Astrocyte (in vitro differentiated cells and primary cell): ENCODE measurements at regions not wholly inside any gene's neighbourhood (a gene's known extent, or its start where the extent isn't known, plus 50 kb on each side); places are given as distances from the start of the nearest gene placed in this dataset.

Experiments
- DNase-seq: peaks from one replicate; pipeline ENCODE4 v3.0.0-alpha.2; 2010; ENCODE audit warnings: low read depth
- FAIRE-seq: peaks from 2 replicates; lab custom pipeline; 2011; peaks lifted over from hg19 to GRCh38; lab: Jason Lieb, UNC
- H2AFZ ChIP-seq: 2 replicates; pipeline ENCODE4 v1.6.0; 2012; ENCODE audit warnings: low read depth, low read length, inconsistent platforms
- H3K27ac ChIP-seq: 2 replicates; pipeline ENCODE4 v1.5.1; 2011; ENCODE audit warnings: low read depth, low read length, inconsistent platforms
- H3K27me3 ChIP-seq: 2 replicates; pipeline ENCODE4 v1.6.0; 2011; ENCODE audit warnings: low read length, inconsistent platforms; ENCODE audit not compliant: insufficient read depth
- H3K36me3 ChIP-seq: 2 replicates; pipeline ENCODE4 v1.5.1; 2011; ENCODE audit warnings: low read length, inconsistent platforms; ENCODE audit not compliant: insufficient read depth
- H3K4me1 ChIP-seq: 2 replicates; pipeline ENCODE4 v1.5.1; 2011; ENCODE audit warnings: low read length, inconsistent platforms; ENCODE audit not compliant: insufficient read depth
- H3K4me2 ChIP-seq: 2 replicates; pipeline ENCODE4 v1.6.0; 2012; ENCODE audit warnings: low read length, inconsistent platforms
- H3K4me3 ChIP-seq: 2 replicates; pipeline ENCODE4 v1.5.1; 2011; ENCODE audit warnings: low read depth, mild to moderate bottlenecking, low read length, inconsistent platforms; ENCODE audit not compliant: insufficient read depth
- H3K79me2 ChIP-seq: 2 replicates; pipeline ENCODE4 v1.6.0; 2012; ENCODE audit warnings: mild to moderate bottlenecking, low read length, inconsistent platforms; ENCODE audit not compliant: insufficient read depth
- H3K9ac ChIP-seq: 2 replicates; pipeline ENCODE4 v1.6.0; 2012; ENCODE audit warnings: mild to moderate bottlenecking, low read length, inconsistent platforms
- H3K9me3 ChIP-seq: 2 replicates; pipeline ENCODE4 v1.5.1; 2012; ENCODE audit warnings: low read depth, mild to moderate bottlenecking, low read length, inconsistent platforms; ENCODE audit not compliant: insufficient read depth
- H4K20me1 ChIP-seq: 2 replicates; pipeline ENCODE4 v1.6.0; 2012; ENCODE audit warnings: low read length, inconsistent platforms; ENCODE audit not compliant: insufficient read depth
- H3K27ac Mint-ChIP-seq: one replicate; pipeline ENCODE4 v1.8.0; 2021; ENCODE audit warnings: mild to moderate bottlenecking, mixed read lengths; ENCODE audit not compliant: unreplicated experiment
- H3K27me3 Mint-ChIP-seq: one replicate; pipeline ENCODE4 v1.8.0; 2021; ENCODE audit warnings: low read depth, mixed read lengths; ENCODE audit not compliant: unreplicated experiment
- H3K36me3 Mint-ChIP-seq: one replicate; pipeline ENCODE4 v1.8.0; 2021; ENCODE audit warnings: low read depth, mixed read lengths; ENCODE audit not compliant: unreplicated experiment
- H3K4me1 Mint-ChIP-seq: one replicate; pipeline ENCODE4 v1.8.0; 2021; ENCODE audit warnings: low read depth, mixed read lengths; ENCODE audit not compliant: unreplicated experiment
- H3K4me3 Mint-ChIP-seq: one replicate; pipeline ENCODE4 v1.8.0; 2021; ENCODE audit warnings: mild to moderate bottlenecking, moderate library complexity, mixed read lengths; ENCODE audit not compliant: unreplicated experiment
- H3K9me3 Mint-ChIP-seq: one replicate; pipeline ENCODE4 v1.8.0; 2021; ENCODE audit warnings: mild to moderate bottlenecking, mixed read lengths; ENCODE audit not compliant: unreplicated experiment
- EZH2 ChIP-seq: IDR thresholded peaks from 2 replicates; pipeline ENCODE4 v1.6.1; 2012; ENCODE audit warnings: mild to moderate bottlenecking, low read length, inconsistent platforms; ENCODE audit not compliant: insufficient read depth
- TF ChIP-seq, protein P1 (sequence below): IDR thresholded peaks from 2 replicates; pipeline ENCODE4 v1.5.1; 2011; ENCODE audit warnings: low read depth, mild to moderate bottlenecking, inconsistent platforms, low read length, moderate library complexity; ENCODE audit not compliant: insufficient read depth

DNA sequence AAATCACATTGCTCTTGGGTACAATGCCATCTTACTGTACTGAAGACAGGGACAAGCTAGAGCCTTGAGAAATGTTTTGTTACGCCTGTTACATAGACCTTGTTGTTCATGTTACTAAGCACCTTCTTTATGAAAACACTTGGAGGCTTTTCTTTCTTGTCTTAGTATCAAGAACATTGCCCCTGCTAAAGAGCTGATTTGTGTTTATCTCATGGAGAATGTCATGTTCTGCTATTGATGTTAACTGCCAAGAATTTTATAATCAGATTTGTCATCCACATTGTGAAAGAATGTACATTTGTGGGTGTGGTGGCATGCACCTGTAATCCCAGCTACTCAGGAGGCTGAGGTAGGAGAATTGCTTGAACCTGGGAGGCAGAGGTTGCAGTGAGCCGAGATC is 431.3 kb upstream of the MDFIC2 start:
- TF ChIP-seq, protein P1, sequence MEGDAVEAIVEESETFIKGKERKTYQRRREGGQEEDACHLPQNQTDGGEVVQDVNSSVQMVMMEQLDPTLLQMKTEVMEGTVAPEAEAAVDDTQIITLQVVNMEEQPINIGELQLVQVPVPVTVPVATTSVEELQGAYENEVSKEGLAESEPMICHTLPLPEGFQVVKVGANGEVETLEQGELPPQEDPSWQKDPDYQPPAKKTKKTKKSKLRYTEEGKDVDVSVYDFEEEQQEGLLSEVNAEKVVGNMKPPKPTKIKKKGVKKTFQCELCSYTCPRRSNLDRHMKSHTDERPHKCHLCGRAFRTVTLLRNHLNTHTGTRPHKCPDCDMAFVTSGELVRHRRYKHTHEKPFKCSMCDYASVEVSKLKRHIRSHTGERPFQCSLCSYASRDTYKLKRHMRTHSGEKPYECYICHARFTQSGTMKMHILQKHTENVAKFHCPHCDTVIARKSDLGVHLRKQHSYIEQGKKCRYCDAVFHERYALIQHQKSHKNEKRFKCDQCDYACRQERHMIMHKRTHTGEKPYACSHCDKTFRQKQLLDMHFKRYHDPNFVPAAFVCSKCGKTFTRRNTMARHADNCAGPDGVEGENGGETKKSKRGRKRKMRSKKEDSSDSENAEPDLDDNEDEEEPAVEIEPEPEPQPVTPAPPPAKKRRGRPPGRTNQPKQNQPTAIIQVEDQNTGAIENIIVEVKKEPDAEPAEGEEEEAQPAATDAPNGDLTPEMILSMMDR = no peak
- TF ChIP-seq EZH2 = no peak
- Mint-ChIP-seq H3K4me1 (peaks cover 8% of the 10 kb centered on the region), H3K36me3 (no peaks in the 10 kb centered on the region), H3K27me3 (no peaks in the 10 kb centered on the region), H3K9me3 (no peaks in the 10 kb centered on the region), H3K27ac (no peak overlapping the region), H3K4me3 (no peak overlapping the region)
- H4K20me1 ChIP-seq = no peaks in the 10 kb centered on the region
- H3K4me3 ChIP-seq = no peak overlapping the region
- no peaks in the 10 kb centered on the region for H3K9me3 ChIP-seq
- no peak overlapping the region for H3K27ac ChIP-seq
- FAIRE-seq (no peak), DNase-seq (no peak)
- H3K4me2 ChIP-seq = no peak overlapping the region
- no peaks in the 10 kb centered on the region for H3K4me1 ChIP-seq
- no peaks in the 10 kb centered on the region for H3K79me2 ChIP-seq
- no peaks in the 10 kb centered on the region for H3K36me3 ChIP-seq
- no peak overlapping the region for H3K9ac ChIP-seq
- no peaks in the 10 kb centered on the region for H3K27me3 ChIP-seq
- H2AFZ ChIP-seq = no peak overlapping the region

DNA sequence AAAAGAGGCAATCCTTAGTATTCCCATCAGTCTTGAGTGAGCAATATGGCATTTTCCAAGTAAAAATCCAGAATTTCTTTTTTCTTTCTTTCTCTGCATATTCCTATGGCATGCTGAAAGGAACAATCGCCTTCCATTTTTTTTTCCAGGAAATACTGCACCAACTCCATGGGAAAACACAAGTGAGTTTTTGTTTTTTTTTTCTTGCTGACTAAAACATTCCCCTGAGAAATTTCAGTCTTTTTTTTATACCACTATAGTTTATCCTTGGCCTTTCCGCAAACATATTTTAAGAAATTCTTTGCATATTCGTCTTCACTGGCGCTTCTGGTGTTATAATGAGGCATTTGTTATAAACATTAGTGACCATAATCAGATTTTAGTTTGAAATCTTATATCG is 429.6 kb upstream of the MDFIC2 start:
- Histone ChIP-seq H3K4me3 (no peak overlapping the region), H3K4me2 (no peak overlapping the region), H3K79me2 (no peaks in the 10 kb centered on the region), H3K27ac (no peak overlapping the region), H4K20me1 (no peaks in the 10 kb centered on the region), H2AFZ (no peak overlapping the region), H3K9ac (no peak overlapping the region), H3K27me3 (no peaks in the 10 kb centered on the region), H3K4me1 (no peaks in the 10 kb centered on the region), H3K36me3 (no peaks in the 10 kb centered on the region), H3K9me3 (no peaks in the 10 kb centered on the region)
- H3K4me1 Mint-ChIP-seq = peaks cover 8% of the 10 kb centered on the region
- no peak overlapping the region for H3K27ac Mint-ChIP-seq
- TF ChIP-seq, protein P1 = no peak
- no peak for TF ChIP-seq EZH2
- H3K36me3 Mint-ChIP-seq = no peaks in the 10 kb centered on the region
- H3K9me3 Mint-ChIP-seq = no peaks in the 10 kb centered on the region
- no peaks in the 10 kb centered on the region for H3K27me3 Mint-ChIP-seq
- no peak for DNase-seq
- FAIRE-seq = no peak
- H3K4me3 Mint-ChIP-seq = no peak overlapping the region

DNA sequence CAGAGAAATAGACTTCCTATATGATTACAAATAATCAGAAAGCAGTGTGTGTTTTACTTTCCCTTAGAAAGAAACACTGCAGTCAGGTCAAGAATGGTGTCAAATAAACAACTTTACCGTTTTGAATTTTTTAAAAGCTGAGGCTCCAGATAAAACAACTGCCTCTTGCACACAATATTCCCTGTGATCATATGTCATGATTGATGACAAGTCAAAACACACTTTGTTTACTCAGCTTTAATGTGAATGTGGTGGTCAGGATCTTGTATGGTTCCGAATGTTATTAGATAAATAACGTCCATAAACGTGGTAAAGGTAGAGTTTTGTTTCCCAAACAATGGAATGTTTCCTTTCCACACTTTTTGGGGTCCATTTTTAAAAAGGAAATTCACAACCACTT is 428.4 kb upstream of the MDFIC2 start:
- Histone ChIP-seq H3K27ac (no peak overlapping the region), H3K9me3 (no peaks in the 10 kb centered on the region), H3K4me1 (peaks cover 3% of the 10 kb centered on the region), H3K27me3 (no peaks in the 10 kb centered on the region), H2AFZ (no peak overlapping the region), H4K20me1 (no peaks in the 10 kb centered on the region), H3K79me2 (no peaks in the 10 kb centered on the region), H3K9ac (no peak overlapping the region), H3K4me2 (no peak overlapping the region), H3K36me3 (no peaks in the 10 kb centered on the region), H3K4me3 (no peak overlapping the region)
- Mint-ChIP-seq H3K27me3 (no peaks in the 10 kb centered on the region), H3K36me3 (no peaks in the 10 kb centered on the region), H3K9me3 (no peaks in the 10 kb centered on the region), H3K27ac (no peak overlapping the region), H3K4me1 (peaks cover 8% of the 10 kb centered on the region), H3K4me3 (no peak overlapping the region)
- DNase-seq (no peak), FAIRE-seq (no peak)
- no peak for TF ChIP-seq EZH2
- TF ChIP-seq, protein P1 = no peak
